Stimulated activated naive B cell treated with anti-CD40 and anti-IgM and Interleukin-4, amounts not matched to agents 10 μg/mL and 1 μg/mL and 100 μg/mL, for 72 hours (primary cell): ENCODE measurements at regions not wholly inside any gene's neighbourhood (a gene's known extent, or its start where the extent isn't known, plus 50 kb on each side); places are given as distances from the start of the nearest gene placed in this dataset.
"Not testable (repeated sequence)": the region's sequence is repeated elsewhere in the genome, so short reads cannot be mapped to it uniquely, and the experiment has no call there.

Source experiments
- ATAC-seq, 2 donors: fragments of 150-1000 bp; cut with Tn5 transposase; replicated peaks; 2 replicates each; pipeline ENCODE4 v1.10.0; 2021; ENCODE audit warnings: moderate library complexity in 1 of 2
- DNase-seq: peaks from one replicate; pipeline ENCODE4 v3.0.0; 2021
- H3K27ac Mint-ChIP-seq: one replicate; pipeline ENCODE4 v1.8.0; 2022; ENCODE audit warnings: mild to moderate bottlenecking, mixed read lengths
- H3K27me3 Mint-ChIP-seq, 2 donors: one replicate each; pipeline ENCODE4 v1.8.0; 2022; ENCODE audit warnings: mixed read lengths in 2 of 2
- H3K36me3 Mint-ChIP-seq, 2 donors: one replicate each; pipeline ENCODE4 v1.8.0; 2022; ENCODE audit warnings: mixed read lengths in 2 of 2, mild to moderate bottlenecking in 1 of 2
- H3K4me1 Mint-ChIP-seq, 2 donors: one replicate each; pipeline ENCODE4 v1.8.0; 2022; ENCODE audit warnings: mixed read lengths in 2 of 2, mild to moderate bottlenecking in 1 of 2
- H3K4me3 Mint-ChIP-seq, 2 donors: one replicate each; pipeline ENCODE4 v1.8.0; 2022; ENCODE audit warnings: mild to moderate bottlenecking in 2 of 2, mixed read lengths in 2 of 2, moderate library complexity in 1 of 2
- H3K9me3 Mint-ChIP-seq, 2 donors: one replicate each; pipeline ENCODE4 v1.8.0; 2022; ENCODE audit warnings: mixed read lengths in 2 of 2, mild to moderate bottlenecking in 1 of 2

DNA sequence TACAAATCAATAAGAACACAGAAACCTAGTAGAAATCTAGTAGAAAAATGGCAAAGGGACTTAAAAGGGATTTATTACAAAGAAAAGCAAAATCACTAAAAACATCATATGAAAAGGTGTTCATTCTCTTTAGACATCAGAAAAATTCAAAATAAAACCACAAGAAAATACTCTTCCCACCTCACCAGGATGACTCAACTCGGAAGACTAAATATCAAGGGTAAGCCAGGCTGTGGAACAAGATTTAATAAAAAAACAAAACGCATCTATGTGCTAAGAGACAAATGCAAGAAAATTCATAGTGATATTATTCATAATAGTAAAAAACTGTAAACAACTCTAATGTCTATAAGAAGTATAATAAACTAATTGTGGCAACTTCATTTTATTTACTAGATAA is 181.6 kb upstream of the GHR start:
- Mint-ChIP-seq H3K9me3 (peaks cover 0 to 5% of the 10 kb centered on the region in 2 donors), H3K4me1 (no peaks in the 10 kb centered on the region), H3K36me3 (no peaks in the 10 kb centered on the region), H3K27me3 (no peaks in the 10 kb centered on the region), H3K4me3 (no peak overlapping the region), H3K27ac (no peak overlapping the region)
- DNase-seq (no peak), ATAC-seq (no peak)

DNA sequence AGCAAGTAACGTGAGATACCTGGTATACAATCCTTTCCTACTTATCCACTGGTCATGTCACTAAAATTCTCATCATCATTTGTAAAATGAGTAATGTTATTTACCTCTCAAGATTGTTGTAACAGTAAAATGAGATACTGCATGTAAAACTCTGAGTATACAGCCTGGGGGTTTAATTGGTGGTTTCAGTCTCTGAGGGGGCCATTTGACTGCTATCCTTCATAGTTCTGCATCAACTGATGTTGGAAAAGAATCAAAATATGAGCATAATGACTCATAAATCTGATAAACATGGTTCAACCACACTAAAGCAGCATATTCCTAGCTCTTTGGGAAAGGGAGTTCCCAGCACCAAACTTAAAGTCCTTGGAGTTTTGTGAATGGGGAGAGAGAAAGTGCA is 181.0 kb upstream of the GHR start:
- peaks cover 0 to 2% of the 10 kb centered on the region in 2 donors for H3K9me3 Mint-ChIP-seq
- no peaks in the 10 kb centered on the region for H3K36me3 Mint-ChIP-seq
- H3K27me3 Mint-ChIP-seq, result no peaks in the 10 kb centered on the region
- no peaks in the 10 kb centered on the region for H3K4me1 Mint-ChIP-seq
- no peak for ATAC-seq
- no peak for DNase-seq
- H3K27ac Mint-ChIP-seq, result no peak overlapping the region
- no peak overlapping the region for H3K4me3 Mint-ChIP-seq

- Mint-ChIP-seq H3K36me3 (no peaks in the 10 kb centered on the region), H3K27ac (no peak overlapping the region), H3K4me3 (no peak overlapping the region), H3K4me1 (no peaks in the 10 kb centered on the region), H3K27me3 (no peaks in the 10 kb centered on the region), H3K9me3 (peaks cover 0 to 2% of the 10 kb centered on the region in 2 donors)
- ATAC-seq (no peak), DNase-seq (no peak)
These were observed 180.3 kb upstream of the GHR start for GRCh38 chr5:42242881-42243485.

DNA sequence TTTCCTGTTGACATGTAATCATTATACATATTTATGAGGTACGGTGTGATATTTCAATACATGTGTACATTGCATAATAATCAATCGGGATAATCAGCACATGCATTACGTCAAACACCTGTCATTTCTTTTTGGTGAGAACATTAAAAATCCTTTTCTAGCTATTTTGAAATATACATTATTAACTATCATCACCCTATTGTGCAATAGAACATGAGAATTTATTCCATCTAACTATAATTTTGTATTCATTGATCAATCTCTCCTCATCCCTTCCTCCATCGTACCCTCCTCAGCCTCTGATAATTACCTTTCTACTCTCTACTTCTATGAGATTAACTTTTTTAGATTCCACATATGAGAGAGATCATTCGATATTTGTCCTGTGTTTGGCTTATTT is 170.9 kb upstream of the GHR start:
- Mint-ChIP-seq H3K9me3 (no peaks in the 10 kb centered on the region), H3K27me3 (no peaks in the 10 kb centered on the region), H3K27ac (no peak overlapping the region), H3K4me1 (no peaks in the 10 kb centered on the region), H3K36me3 (no peaks in the 10 kb centered on the region), H3K4me3 (no peak overlapping the region)
- ATAC-seq, result no peak
- no peak for DNase-seq

DNA sequence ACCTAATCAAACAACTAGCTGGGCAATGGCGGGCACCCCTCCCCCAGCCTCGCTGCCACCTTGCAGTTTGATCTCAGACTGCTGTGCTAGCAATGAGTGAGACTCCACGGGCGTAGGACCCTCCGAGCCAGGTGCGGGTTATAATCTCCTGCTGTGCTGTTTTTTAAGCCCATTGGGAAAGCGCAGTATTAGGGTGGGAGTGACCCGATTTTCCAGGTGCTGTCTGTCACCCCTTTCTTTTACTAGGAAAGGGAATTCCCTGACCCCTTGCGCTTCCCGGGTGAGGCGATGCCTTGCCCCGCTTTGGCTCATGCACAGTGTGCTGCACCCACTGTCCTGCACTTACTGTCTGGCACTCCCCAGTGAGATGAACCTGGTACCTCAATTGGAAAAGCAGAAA is 163.3 kb upstream of the GHR start:
- not testable (repeated sequence) for ATAC-seq, H3K4me1 Mint-ChIP-seq

GRCh38 chr5:42267091-42267490 is 156.1 kb upstream of the GHR start:
- no peaks in the 10 kb centered on the region for H3K36me3 Mint-ChIP-seq
- no peak overlapping the region for H3K27ac Mint-ChIP-seq
- H3K9me3 Mint-ChIP-seq, result peaks cover 0 to 1% of the 10 kb centered on the region in 2 donors
- H3K4me3 Mint-ChIP-seq, result no peak overlapping the region
- DNase-seq (no peak), ATAC-seq (no peak)
- H3K4me1 Mint-ChIP-seq, result no peaks in the 10 kb centered on the region
- H3K27me3 Mint-ChIP-seq, result no peaks in the 10 kb centered on the region

More for the DNA sequence above, 163.3 kb upstream of the GHR start:
- not testable (repeated sequence) for H3K9me3 Mint-ChIP-seq, H3K4me3 Mint-ChIP-seq, H3K36me3 Mint-ChIP-seq, H3K27me3 Mint-ChIP-seq, H3K27ac Mint-ChIP-seq, DNase-seq

DNA sequence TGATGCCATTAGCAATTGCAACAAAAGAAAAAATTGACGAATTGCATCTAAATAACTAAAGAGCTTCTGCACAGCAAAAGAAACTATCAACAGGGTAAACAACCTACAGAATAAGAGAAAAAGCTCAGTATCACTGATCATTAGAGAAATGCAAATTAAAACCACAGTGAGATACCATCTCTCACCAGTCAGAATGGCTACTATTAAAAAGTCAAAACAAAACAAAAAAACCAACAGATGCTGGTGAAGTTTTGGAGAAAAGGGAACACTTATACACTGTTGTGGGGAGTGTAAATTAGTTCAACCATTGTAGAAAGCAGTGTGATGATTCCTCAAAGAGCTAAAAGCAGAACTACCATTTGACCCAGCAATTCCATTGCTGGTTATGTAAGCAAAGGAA is 155.1 kb upstream of the GHR start:
- H3K27me3 Mint-ChIP-seq, H3K9me3 Mint-ChIP-seq: not testable (repeated sequence)

DNA sequence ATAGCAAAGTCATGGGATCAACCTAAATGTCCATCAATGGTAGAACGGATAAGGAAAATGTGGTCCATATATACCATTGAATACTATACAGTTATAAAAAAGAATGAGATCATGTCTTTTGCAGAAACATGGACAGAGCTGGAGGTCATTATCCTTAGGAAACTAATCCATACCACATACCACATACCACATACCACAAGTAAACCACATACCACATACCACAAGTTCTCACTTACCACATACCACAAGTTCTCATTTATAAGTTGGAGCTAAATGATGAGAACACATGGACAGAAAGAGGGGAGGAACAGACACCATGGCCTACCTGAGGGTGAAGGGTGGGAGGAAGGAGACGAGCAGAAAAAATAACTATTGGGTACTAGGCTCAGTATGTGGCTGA is 154.6 kb upstream of the GHR start:
- Mint-ChIP-seq H3K27ac (no peak overlapping the region), H3K9me3 (peaks cover 0 to 1% of the 10 kb centered on the region in 2 donors), H3K4me1 (no peaks in the 10 kb centered on the region), H3K36me3 (no peaks in the 10 kb centered on the region), H3K4me3 (no peak overlapping the region), H3K27me3 (no peaks in the 10 kb centered on the region)
- no peak for DNase-seq
- no peak for ATAC-seq

More for the DNA sequence above, 155.1 kb upstream of the GHR start:
- H3K27ac Mint-ChIP-seq, H3K4me1 Mint-ChIP-seq, DNase-seq, ATAC-seq, H3K36me3 Mint-ChIP-seq, H3K4me3 Mint-ChIP-seq: not testable (repeated sequence)

GRCh38 chr5:42270771-42271170 is 152.5 kb upstream of the GHR start:
- H3K4me1 Mint-ChIP-seq, result no peaks in the 10 kb centered on the region
- DNase-seq (no peak), ATAC-seq (no peak)
- no peak overlapping the region for H3K4me3 Mint-ChIP-seq
- H3K27ac Mint-ChIP-seq, result no peak overlapping the region
- no peaks in the 10 kb centered on the region for H3K36me3 Mint-ChIP-seq
- H3K9me3 Mint-ChIP-seq, result no peaks in the 10 kb centered on the region
- H3K27me3 Mint-ChIP-seq, result no peaks in the 10 kb centered on the region

DNA sequence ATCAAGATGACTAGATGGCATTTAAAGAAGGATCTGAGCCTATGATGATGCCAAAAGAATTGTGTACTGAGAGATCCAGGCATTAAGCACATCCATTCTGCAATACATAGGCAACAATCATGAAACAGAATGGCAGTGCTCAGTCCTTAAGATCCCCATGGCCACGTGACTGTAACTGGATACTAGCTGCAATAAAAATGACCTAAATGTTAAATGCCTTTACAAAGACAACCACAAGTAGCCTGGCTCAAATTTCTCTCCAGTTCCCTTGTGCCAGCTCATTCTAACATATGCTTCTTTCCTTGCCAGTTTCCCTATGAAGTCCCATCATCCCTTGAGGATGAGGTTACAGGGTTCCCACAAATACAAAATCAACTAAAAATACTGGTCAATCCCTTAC is 148.3 kb upstream of the GHR start:
- H3K27me3 Mint-ChIP-seq, result no peaks in the 10 kb centered on the region
- no peaks in the 10 kb centered on the region for H3K4me1 Mint-ChIP-seq
- no peak for ATAC-seq
- H3K36me3 Mint-ChIP-seq, result no peaks in the 10 kb centered on the region
- H3K4me3 Mint-ChIP-seq, result no peak overlapping the region
- H3K27ac Mint-ChIP-seq, result no peak overlapping the region
- H3K9me3 Mint-ChIP-seq, result no peaks in the 10 kb centered on the region
- no peak for DNase-seq

DNA sequence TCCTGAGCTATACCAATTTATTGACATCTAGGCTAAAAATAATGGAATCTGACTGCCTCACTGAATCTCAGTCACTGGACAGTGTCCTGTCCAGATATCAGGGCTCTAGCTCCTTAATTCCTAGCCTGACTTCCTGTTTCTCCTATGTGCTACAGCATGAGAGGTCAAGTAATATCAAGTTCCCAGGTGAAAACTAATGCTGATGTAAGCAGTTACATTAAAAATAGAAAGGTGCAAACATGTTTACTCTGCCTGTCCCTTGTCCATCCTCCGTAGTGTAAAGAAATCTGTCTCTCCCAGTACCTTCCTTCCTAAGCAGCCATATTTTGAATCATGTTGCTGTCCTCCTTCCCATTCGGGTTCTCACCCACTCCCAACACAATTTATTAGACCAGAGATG is 145.9 kb upstream of the GHR start:
- Mint-ChIP-seq H3K27me3 (no peaks in the 10 kb centered on the region), H3K4me1 (no peaks in the 10 kb centered on the region), H3K4me3 (no peak overlapping the region), H3K9me3 (no peaks in the 10 kb centered on the region), H3K27ac (no peak overlapping the region), H3K36me3 (no peaks in the 10 kb centered on the region)
- ATAC-seq, result no peak
- no peak for DNase-seq

- H3K4me1 Mint-ChIP-seq, result no peaks in the 10 kb centered on the region
These were observed 138.7 kb upstream of the GHR start for GRCh38 chr5:42284584-42284983.

DNA sequence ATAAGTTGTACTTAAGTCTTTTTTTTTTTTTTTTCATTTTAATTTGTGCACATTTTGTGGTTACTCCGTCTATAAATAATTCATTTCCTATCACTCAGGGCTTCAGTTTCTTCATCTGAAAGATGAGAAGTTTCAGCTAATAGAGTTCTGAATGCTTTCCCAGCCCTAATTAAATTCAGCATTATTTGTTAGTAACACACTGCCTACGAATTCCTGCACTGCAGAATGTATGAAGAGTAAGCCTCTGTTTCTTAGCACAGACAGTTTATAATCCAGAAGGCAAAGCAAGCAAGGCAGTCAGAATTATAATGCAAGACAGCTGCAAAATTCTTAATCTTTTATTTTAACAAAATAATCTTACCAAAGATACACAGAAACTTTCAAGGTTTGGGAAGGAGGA is 138.0 kb upstream of the GHR start:
- Mint-ChIP-seq H3K36me3 (no peaks in the 10 kb centered on the region), H3K4me1 (no peaks in the 10 kb centered on the region), H3K27ac (no peak overlapping the region), H3K27me3 (no peaks in the 10 kb centered on the region), H3K4me3 (no peak overlapping the region), H3K9me3 (peaks cover 0 to 2% of the 10 kb centered on the region in 2 donors)
- DNase-seq, result no peak
- no peak for ATAC-seq

More at GRCh38 chr5:42284584-42284983, 138.7 kb upstream of the GHR start:
- Mint-ChIP-seq H3K4me3 (no peak overlapping the region), H3K27me3 (no peaks in the 10 kb centered on the region), H3K27ac (no peak overlapping the region), H3K9me3 (peaks cover 0 to 2% of the 10 kb centered on the region in 2 donors), H3K36me3 (no peaks in the 10 kb centered on the region)
- no peak for DNase-seq
- ATAC-seq, result no peak

DNA sequence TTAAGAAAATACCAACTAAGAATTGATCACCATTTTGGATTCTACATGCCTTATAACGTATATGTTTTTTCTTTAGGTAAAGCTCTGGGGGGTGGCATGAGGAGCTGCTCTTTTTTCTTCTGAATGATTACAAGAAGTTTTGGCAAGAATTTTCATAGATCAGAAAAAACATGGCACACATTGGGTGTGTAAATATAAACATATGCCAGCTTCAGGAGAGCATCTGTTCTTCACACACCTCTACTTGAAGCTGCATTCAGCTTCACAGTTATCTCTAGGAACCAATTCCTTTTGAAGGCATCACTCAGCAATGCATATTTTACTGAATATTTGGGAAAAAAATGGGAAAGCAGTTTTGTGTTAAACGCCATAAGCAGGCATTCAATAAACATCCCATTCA is 122.7 kb upstream of the GHR start:
- Mint-ChIP-seq H3K9me3 (peaks cover 0 to 3% of the 10 kb centered on the region in 2 donors), H3K36me3 (no peaks in the 10 kb centered on the region), H3K4me3 (no peak overlapping the region), H3K4me1 (no peaks in the 10 kb centered on the region), H3K27ac (no peak overlapping the region), H3K27me3 (no peaks in the 10 kb centered on the region)
- DNase-seq (no peak), ATAC-seq (no peak)

GRCh38 chr5:42301349-42301748 is 121.9 kb upstream of the GHR start:
- no peak for DNase-seq
- H3K27me3 Mint-ChIP-seq, result no peaks in the 10 kb centered on the region
- no peak overlapping the region for H3K27ac Mint-ChIP-seq
- no peaks in the 10 kb centered on the region for H3K4me1 Mint-ChIP-seq
- no peak for ATAC-seq
- H3K9me3 Mint-ChIP-seq, result peaks cover 0 to 2% of the 10 kb centered on the region in 2 donors
- H3K36me3 Mint-ChIP-seq, result no peaks in the 10 kb centered on the region
- no peak overlapping the region for H3K4me3 Mint-ChIP-seq

DNA sequence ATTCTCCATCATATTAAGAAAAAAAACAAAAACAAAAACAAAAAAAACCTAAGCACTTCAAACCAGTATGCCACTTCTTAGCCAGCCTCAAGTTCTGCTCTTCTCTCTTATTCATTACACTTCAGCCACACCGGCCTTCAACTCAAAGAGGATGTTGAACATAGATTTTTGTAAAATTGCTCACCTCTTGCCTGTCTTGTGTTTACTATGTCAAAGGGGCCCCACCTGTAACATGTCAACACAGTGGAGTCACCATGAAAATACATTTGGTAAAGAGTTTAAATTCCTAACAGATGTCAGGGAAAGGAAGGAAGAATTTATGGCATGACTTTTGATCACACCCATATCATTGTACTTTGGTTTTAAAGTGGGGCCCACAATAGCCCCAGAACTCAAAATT is 121.1 kb upstream of the GHR start:
- no peak for DNase-seq
- Mint-ChIP-seq H3K27me3 (no peaks in the 10 kb centered on the region), H3K4me1 (no peaks in the 10 kb centered on the region), H3K9me3 (peaks cover 0 to 2% of the 10 kb centered on the region in 2 donors), H3K4me3 (no peak overlapping the region), H3K27ac (no peak overlapping the region), H3K36me3 (no peaks in the 10 kb centered on the region)
- no peak for ATAC-seq
